22Rv1 (cell line): ENCODE measurements at regions not wholly inside any gene's neighbourhood (a gene's known extent, or its start where the extent isn't known, plus 50 kb on each side); places are given as distances from the start of the nearest gene placed in this dataset.

Experiments
- H3K27ac ChIP-seq: fragments of 450-650 bp; 2 replicates; pipeline ENCODE4 v1.5.1; 2017
- CTCF ChIP-seq: fragments of 450-650 bp; IDR thresholded peaks from 2 replicates; pipeline ENCODE4 v1.5.1; 2017; ENCODE audit warnings: mild to moderate bottlenecking
- ZFX ChIP-seq: fragments of 450-650 bp; IDR thresholded peaks from 2 replicates; pipeline ENCODE4 v1.6.1; 2017; ENCODE audit warnings: antibody characterized with exemption, borderline replicate concordance

GRCh38 chr2:128498086-128498485 is 179.4 kb upstream of the HS6ST1 start:
- H3K27ac ChIP-seq = no peak overlapping the region
- TF ChIP-seq CTCF (no peak), ZFX (no peak)

- TF ChIP-seq CTCF (no peak), ZFX (no peak)
- H3K27ac ChIP-seq = no peak overlapping the region
Measured at GRCh38 chr2:128498589-128498988, 179.9 kb upstream of the HS6ST1 start.

GRCh38 chr2:128499367-128500137 is 180.9 kb upstream of the HS6ST1 start:
- no peak overlapping the region for H3K27ac ChIP-seq
- TF ChIP-seq CTCF (no peak), ZFX (no peak)

- TF ChIP-seq CTCF (no peak), ZFX (no peak)
- H3K27ac ChIP-seq = no peak overlapping the region
Measured at GRCh38 chr2:128500138-128500800, 181.6 kb upstream of the HS6ST1 start.

GRCh38 chr2:128501006-128501690 is 182.5 kb upstream of the HS6ST1 start:
- TF ChIP-seq ZFX = no peak
- no peak for TF ChIP-seq CTCF
- H3K27ac ChIP-seq = no peak overlapping the region

- no peak for TF ChIP-seq ZFX
- H3K27ac ChIP-seq = no peak overlapping the region
Measured at GRCh38 chr2:128501700-128502099, 183.0 kb upstream of the HS6ST1 start.

- TF ChIP-seq ZFX (no peak), CTCF (no peak)
- no peak overlapping the region for H3K27ac ChIP-seq
Measured at GRCh38 chr2:128502200-128502599, 183.5 kb upstream of the HS6ST1 start.
